Hepatocyte (in vitro differentiated cells): ENCODE measurements at regions not wholly inside any gene's neighbourhood (a gene's known extent, or its start where the extent isn't known, plus 50 kb on each side); places are given as distances from the start of the nearest gene placed in this dataset.

Experiments
- CTCF ChIP-seq: fragments of 200-600 bp; sonication (generic); IDR thresholded peaks from 2 replicates; pipeline ENCODE4 v1.5.1; 2016; ENCODE audit warnings: antibody characterized with exemption, mild to moderate bottlenecking; ENCODE audit not compliant: poor library complexity
- EZH2 ChIP-seq: fragments of 200-600 bp; sonication (generic); IDR thresholded peaks from 2 replicates; pipeline ENCODE4 v1.6.1; 2016; ENCODE audit warnings: antibody characterized with exemption, mild to moderate bottlenecking, borderline replicate concordance
- EZH2phosphoT487 ChIP-seq: fragments of 200-600 bp; sonication (generic); IDR thresholded peaks from one replicate; pipeline ENCODE4 v1.6.1; 2018; ENCODE audit warnings: antibody characterized with exemption, mild to moderate bottlenecking, low read depth, moderate library complexity; ENCODE audit not compliant: unreplicated experiment, severe bottlenecking

- TF ChIP-seq CTCF (no peak), EZH2phosphoT487 (no peak), EZH2 (no peak)
These were observed 394.7 kb upstream of the ANO5 start for GRCh38 chr11:21798216-21798615.
